ENCODE measurements at regions not wholly inside any gene's neighbourhood (a gene's known extent, or its start where the extent isn't known, plus 50 kb on each side); places are given as distances from the start of the nearest gene placed in this dataset.

DNA sequence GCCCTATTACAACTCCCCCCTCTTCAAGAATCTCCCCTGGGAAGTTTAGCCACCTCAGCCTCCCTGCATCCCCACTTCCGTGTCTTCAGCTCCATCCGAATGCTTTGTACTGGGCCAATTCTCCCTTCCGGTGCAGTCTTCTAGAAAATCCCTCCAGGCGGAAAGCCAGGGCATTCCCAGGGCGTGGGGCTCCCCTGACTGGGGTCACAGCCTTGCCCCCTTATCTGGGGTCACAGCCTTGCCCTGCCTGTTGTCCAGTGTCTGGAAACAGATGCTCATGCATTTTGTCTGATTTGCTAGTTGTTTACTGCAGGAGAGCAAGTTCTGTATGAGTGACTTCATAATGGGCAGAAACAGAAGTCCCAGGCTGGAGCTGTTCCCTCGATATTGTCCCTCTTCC, 112.5 kb upstream of the TCERG1L start:
- peak; percentile 44 for DNase-seq (ENCODE audit: low spot score)
- intact Hi-C loops (cut with DNase I) = no loop called here

DNA sequence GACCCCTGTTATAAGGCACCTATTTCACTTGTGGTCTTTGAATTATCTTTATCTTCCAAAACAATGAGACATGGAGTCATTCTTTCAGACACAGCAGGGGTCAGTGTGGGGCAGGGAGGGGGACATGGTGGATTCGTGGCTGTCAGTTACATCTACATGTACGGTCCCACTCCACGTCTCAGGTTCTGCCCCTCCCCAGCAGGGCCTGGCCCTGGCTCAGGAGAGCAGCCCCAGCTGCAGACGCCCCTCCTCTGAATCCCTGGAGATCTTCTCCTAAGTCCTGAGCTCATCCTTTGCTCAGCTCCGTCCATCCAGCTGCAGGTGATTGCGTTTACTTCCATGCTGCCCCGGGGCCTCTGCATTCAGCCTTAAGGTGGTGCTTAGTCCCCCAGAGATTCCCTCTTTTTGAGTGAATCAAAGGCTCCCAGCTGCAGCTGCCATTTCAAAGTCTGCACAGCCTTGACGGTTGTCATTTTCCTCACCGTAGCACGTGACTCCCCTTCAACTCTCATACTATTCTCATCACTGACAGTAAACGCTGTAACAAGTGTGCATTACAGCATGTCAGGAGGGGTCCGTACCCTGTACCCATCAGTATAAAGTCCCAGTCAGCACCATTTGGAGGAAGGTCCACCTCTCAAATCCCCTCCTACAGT, 113.4 kb upstream of the TCERG1L start:
- peak; percentile 44 for DNase-seq (ENCODE audit: low spot score)

DNA sequence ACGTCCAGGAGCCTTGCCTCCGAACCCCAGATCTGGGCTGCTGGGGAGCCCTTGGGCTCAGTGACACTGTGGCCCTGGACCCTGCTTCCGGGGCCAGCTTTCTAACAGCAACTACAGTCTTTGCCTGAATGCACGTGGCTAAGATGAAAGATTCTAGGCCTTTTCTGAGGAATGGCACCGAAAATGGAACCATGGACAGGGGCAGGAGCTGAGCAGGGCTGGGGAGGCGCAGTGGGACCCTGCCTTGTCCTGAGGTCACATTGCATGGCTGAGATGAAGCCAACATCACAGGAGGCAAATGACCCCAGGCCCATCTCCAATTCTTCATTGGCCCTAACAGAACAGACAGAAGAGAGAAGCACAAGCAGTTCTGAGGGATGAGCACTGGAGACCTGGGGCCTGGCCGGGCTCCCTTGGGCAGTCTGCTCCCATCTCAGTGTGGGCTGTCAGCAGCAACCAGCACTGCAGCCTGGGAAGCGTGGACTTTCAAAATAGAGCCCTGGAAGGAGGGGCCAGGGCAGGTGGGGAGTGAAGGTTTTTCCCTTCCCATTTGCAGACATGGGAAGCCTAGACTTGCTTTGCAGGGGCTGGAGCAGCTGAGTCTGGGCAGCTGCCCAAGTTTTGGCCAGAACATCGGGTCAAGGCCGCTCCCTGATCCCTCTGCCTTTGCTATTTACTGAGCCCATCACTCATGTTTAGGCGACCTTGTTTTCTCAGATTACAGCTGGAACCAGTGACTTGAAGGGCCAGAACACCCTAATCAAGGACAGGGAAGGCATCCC, 114.4 kb upstream of the TCERG1L start:
- DNase-seq (ENCODE audit: low spot score) = no peak

More for the DNA sequence above, 113.4 kb upstream of the TCERG1L start:
- intact Hi-C loops (cut with DNase I) = no loop called here

DNA sequence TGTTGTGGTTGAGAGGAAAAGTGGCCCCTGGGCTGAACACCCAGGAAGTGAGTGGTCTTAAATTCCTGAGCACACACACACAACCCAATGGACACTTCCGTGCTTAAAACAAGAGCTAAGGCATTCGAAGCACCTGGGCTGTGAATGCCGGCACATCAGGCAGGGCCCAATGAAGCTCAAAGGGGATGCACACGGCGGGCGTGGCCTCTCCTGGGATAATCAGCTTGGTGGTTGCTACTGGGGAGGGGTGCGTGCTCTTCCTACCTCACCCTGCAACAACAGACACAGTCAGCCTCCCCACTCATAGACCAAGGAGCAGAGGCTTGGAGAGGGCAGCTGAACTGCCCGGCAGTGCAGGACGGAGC, 115.0 kb upstream of the TCERG1L start:
- intact Hi-C loops (cut with DNase I) = no loop called here
- DNase-seq (ENCODE audit: low spot score) = no peak

More for the DNA sequence above, 114.4 kb upstream of the TCERG1L start:
- intact Hi-C loops (cut with DNase I) = no loop called here

DNA sequence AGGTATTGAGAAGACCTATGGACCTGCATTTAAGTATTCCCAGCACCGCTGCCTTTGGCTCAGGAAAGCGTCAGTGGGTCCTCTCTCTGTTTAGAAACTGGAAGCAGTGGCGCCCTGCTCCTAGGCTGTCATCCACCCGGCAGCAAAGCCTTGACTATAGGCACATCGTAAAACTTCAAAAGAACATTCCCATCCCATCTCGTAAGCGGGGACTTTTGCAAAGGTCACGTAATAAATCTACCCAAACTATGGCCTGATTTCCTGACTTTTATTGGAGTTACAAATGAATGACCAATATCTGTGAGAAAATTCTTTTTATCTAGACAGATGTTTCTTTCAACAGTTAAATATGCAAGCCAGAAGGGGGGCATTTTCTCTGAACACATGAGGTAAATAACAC, 115.8 kb upstream of the TCERG1L start:
- intact Hi-C loops (cut with DNase I) = no loop called here

DNA sequence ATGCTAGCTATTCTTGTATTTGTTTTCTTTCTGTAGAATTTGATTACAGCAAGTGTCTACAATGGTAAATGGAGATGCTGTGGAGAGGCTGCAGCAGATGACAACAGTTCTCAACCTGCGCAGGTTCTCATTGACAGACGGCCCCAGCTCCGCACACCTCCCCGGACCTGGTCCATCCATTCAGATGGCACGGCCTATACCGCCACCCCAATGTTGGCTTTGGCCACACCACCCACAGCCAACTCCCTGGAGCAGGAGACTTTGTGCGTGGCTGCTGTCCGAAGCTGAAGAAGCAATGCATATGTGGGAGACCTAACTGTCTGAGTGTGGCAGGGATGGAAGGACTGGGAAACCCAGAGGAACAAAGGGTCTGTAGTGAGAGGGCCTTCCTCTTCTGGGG, 116.4 kb upstream of the TCERG1L start:
- intact Hi-C loops (cut with DNase I) = no loop called here
- no peak for DNase-seq (ENCODE audit: low spot score)

More for the DNA sequence above, 115.8 kb upstream of the TCERG1L start:
- no peak for DNase-seq (ENCODE audit: low spot score)

DNA sequence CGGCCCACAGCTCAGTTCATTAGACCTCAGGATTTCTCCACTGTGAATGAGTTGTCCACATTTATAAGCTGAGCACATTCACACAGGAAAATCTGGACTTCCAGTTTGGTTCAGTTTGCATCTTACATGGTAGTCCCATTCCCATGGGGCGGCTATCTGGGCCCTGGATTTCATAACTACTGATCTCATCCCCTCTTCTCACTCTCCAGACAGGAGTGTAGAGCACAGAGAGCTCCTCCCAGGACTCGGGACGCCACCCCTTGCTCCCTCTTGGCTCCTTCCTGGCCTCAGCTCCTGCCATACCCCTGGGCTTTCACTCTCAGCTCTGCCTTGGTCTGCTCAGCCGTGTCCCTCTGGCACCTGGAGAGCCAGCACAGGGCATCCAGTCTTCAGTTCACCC, 117.6 kb upstream of the TCERG1L start:
- DNase-seq (ENCODE audit: low spot score) = no peak
- intact Hi-C loops (cut with DNase I) = no loop called here

DNA sequence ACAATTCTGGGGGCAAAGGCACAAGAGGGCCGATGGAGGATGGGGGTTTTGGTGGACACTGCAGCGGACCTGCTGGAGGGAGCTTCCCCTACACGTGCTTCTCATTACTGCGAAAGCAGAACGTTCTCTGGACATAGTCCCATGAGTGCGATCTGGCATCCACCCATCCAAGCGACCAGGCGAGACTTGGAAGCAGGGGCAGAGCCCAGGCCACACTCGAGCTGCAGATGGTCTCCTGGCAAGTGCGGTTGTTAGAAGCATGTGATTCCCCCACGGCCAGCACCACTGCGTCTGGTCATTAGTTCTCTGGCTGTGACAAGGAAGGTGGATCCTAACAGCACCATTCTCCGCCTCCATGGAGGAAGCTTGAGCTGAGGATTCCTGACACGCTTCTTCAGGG, 118.4 kb upstream of the TCERG1L start:
- intact Hi-C loops (cut with DNase I) = no loop called here
- peak; percentile 53 for DNase-seq (ENCODE audit: low spot score)

DNA sequence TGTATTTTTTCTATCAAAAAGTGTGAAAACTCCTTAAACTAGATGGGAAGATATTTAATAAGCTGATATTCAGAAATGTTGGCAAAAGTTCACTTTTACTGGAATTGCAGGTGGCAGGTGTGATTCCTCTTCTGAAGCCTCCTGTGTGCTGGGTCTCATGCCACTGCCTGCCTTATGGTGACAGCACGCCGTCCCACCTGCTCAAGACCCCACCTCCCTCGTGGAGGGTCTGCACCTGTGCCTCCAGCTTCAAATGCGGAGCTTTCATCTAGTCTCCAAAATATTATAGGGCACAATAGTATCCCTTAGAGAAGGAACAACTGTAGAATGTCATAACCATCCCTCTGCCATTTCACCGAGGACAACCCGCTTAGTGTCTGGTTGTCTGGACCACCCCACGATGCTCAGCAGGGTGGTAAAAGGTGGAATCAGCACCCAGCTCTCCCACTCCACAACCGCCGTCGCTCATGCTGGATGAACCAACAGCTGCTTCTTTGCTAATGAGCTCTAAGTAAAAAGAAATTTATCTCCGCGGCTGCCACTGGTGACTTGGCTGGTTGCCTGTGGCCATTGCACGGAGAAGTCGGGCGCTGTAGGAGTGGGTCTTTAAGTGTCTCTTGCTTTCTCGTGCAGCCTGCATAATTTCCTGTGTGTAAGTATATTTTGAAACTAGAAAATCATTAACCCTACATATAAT, 119.3 kb upstream of the TCERG1L start:
- intact Hi-C loops (cut with DNase I) = no loop called here
- peak; percentile 73 for DNase-seq (ENCODE audit: low spot score)

DNA sequence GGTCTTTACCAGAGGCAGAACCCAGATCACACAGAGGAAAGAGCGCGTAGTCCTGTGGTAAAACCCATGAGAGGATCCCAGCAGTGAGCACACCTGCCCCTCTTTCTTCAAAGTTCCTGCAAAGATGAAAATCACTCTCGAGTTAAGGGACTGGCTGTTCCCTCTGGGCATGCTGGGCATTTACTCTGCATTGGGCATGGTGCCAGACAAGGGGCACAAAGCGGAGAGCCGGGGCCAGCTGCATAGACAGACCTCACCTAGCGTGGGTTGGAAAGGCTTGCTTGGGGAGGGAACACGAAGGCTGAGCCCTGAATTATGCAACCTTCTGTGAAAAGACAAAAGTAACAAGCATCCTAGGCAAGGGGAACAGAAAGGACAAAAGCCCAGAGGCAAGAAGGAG, 120.0 kb upstream of the TCERG1L start:
- intact Hi-C loops (cut with DNase I) = no loop called here
- peak; percentile 34 for DNase-seq (ENCODE audit: low spot score)

DNA sequence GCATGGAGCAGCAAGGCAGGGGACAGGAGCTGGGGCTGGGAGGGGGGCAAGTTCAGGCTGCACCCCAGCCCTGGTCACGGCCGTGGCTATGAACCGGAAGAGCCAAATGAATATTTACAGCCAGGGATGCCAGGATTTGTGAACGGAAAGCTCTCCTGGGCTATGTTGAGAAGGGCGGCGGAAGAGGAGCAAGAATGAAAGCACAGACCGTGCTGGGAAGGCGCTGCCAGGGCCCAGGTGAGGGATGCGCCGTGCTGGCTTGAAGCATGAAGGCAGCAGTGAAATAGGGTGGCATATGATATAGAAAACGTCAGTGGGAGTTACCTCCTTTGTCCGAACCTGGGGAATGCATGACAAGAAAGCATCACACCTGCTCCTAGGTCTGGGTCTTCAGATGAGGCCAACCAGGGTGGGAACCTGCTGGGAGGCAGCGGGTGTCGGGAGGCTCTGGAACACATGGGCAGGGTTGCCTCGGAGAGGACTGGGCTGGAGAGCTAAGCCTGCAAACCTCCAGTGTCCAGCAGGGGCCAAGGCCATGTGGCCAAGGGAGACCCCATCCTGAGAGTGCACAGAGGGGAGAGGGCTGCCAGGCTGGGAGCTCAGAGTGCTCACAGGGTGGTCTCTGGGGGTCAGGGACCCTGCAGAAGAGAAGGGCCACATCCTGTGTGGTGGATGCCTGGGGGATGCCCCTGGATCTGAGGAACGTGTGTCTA, 120.6 kb upstream of the TCERG1L start:
- DNase-seq (ENCODE audit: low spot score) = peak; percentile 68
- intact Hi-C loops (cut with DNase I) = no loop called here

DNA sequence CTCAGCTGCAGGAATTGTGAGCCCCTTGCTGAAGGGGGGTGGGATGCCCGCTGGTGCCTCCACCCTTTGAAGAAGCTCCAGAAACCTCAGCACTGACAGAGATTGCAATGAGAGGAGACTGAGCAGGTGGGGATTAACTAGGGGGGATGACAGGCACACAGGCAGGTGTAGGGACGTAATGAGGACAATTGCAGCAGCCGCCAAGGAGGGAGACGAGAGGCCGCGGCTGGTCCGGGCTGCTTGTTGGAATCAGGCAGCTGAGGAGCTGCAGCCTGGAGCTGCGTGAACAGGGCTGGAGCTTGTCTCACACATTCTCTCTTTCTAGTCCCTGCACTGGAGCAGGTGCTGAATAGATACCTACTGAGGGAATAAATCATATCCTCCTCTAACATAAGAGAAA, 122.0 kb upstream of the TCERG1L start:
- intact Hi-C loops (cut with DNase I) = no loop called here
- peak; percentile 69 for DNase-seq (ENCODE audit: low spot score)

DNA sequence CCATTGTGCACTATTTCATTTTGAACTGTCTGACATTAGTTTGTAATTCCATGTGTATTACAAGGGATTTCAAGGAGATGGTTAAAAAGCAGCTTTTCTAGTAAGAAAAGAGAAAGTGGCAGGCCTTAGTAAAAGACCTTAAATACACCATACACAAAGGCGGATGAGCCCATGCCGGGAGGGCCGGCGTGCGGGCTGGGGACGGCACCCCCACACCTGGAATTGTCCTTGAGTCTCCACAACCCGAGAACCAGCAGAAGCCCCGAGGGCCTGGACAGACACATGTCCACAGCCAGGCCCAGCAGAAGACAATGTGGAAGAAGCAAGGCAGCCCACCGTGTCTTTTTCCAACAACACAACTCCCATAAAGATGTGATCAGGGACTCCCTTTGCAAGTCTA, 123.7 kb upstream of the TCERG1L start:
- intact Hi-C loops (cut with DNase I) = no loop called here
- DNase-seq (ENCODE audit: low spot score) = peak; percentile 62

DNA sequence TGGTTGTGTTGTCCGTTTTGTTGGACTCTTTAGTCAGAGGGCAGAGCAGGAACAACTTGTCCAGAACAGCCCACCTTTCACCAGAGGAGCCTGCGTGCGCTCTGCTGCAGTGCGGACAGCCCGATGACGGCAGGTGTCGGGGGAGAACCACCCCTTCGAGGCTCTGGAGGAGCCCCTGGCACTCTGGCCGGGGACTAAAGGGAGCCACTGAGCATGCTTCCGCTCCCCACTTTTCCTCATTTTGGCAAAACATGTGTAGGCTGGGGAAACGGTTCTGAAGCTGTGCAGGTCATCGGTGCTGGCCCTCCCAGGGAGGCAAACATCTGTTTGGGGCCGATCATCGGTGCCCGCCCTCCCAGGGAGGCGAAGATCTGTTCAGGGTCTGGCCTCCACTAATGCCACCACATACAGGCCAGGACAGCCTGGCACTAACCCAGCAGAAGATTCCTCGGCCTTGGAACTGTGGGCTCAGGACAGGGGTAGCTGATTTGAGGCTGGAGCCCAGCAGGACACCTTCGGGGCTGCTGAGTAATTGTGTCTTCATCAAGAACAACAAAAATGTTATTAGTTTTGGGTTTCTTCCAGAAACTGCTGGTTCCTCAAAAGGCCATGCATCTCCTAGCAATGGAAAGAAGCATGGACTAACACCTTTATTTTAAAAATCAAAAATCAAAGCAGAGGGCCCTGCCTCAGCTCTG, 124.4 kb upstream of the TCERG1L start:
- intact Hi-C loops (cut with DNase I) = no loop called here
- DNase-seq (ENCODE audit: low spot score) = peak; percentile 57

DNA sequence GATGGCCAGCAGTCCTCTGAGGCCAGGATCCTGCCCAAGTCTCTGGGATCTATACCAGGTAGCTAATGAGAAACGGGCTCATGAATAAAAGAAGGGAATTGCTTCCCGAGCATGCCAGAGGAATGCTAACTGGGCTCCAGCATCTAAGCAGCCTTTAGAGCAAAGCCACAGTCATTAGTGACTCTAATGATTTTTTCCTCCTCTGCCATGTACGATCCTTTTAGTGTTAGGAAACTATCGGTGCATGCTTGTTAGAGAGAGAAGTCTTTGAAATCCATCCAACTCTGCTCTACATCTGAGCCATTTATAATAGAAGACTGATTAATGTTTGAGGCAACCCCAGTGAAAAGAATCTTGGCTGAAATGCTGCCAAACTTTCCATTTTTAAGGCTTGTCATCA, 124.9 kb upstream of the TCERG1L start:
- DNase-seq (ENCODE audit: low spot score) = no peak
- intact Hi-C loops (cut with DNase I) = no loop called here

DNA sequence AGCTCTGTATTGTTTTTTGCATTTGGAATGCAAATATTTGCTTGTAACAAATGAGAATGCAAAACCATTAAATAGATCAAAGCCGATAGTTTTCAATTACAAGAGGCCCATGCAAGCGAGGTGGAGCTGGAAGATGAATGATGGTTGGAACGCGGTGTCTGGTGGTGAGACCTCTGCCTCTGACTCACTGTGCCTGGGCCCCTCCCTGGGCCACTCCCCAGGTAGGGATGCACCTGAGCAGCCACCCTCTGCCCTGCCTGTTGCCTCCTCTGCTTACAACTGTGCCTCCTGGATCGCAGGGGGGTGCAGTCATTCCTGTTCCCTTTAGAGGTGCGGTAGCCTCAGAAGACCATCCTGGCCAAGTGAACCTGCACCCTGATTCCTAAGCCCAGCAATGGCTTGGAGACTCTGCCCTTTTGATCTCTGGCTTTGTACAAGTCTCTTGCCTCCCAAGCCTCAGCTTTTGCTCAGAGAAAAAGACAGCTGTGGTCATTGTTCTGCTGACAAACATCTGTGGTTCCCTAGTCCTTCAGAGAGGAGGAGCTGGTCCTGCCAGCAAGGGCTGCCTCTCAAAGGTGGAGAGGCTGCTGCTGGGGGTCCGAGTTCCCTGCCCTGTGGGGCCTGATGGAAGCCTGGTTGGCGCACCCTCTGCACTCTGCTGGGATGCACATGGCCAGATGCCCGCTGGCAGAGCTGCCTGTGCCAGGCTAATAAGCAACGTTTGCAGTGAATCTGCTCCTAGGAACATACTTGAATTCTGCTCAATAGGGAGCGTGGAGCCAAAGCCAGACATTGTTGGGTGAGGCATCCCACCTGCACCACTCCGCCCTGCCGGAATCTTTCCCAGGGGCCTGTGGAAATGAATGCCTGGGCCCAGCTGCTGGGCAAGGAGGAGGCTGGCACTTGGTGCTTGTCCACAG, 126.3 kb upstream of the TCERG1L start:
- intact Hi-C loops (cut with DNase I) = no loop called here
- peak; percentile 68 for DNase-seq (ENCODE audit: low spot score)

DNA sequence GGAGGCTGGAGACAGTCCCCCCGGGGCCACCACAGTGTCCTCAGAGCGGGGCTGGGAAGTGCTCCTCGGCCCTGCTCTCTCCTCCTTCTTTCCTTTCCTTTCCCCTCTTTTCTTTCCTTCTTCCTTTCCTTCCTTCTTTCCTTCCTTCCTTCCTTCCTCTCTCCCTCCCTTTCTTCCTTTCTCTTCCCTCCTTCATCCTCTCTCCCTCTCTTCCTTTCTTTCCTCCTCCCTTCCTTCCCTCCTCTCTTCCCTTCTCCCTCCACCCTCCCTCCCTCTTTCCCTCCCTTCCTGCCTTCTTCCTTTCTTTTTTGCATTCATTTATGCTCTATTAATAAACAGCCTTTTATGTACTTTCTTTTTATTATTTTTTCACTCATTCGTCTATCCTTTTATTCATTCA, 127.1 kb upstream of the TCERG1L start:
- DNase-seq (ENCODE audit: low spot score) = no peak
- intact Hi-C loops (cut with DNase I) = no loop called here

DNA sequence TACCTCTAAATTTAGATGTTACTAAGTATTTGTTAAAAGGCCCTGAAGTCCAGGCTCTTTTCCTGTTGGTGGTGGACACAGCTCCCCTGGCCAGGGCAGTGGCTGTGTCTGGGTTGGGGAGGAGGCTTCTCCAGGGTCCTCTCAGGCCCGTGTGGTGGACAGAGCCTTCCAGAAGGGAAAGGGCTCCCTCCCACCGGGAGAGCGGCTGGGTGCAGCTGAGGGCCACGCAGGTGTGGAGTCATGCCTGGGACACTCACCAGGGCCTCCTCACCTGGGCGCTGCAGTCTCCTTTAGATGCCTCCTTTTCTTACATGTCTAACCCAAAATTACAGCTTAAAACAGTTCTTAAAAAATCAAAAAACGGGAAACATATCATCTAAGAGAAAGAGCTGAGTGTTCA, 128.2 kb upstream of the TCERG1L start:
- no peak for DNase-seq (ENCODE audit: low spot score)
- intact Hi-C loops (cut with DNase I) = no loop called here

All from posterior vena cava (tissue), 2 donors.